Right lung (tissue), 2 donors: ENCODE measurements at regions not wholly inside any gene's neighbourhood (a gene's known extent, or its start where the extent isn't known, plus 50 kb on each side); places are given as distances from the start of the nearest gene placed in this dataset.

Experiments used
- DNase-seq, 2 donors: peaks; one replicate each; pipeline ENCODE4 v3.0.0-alpha.2; 2013

DNA sequence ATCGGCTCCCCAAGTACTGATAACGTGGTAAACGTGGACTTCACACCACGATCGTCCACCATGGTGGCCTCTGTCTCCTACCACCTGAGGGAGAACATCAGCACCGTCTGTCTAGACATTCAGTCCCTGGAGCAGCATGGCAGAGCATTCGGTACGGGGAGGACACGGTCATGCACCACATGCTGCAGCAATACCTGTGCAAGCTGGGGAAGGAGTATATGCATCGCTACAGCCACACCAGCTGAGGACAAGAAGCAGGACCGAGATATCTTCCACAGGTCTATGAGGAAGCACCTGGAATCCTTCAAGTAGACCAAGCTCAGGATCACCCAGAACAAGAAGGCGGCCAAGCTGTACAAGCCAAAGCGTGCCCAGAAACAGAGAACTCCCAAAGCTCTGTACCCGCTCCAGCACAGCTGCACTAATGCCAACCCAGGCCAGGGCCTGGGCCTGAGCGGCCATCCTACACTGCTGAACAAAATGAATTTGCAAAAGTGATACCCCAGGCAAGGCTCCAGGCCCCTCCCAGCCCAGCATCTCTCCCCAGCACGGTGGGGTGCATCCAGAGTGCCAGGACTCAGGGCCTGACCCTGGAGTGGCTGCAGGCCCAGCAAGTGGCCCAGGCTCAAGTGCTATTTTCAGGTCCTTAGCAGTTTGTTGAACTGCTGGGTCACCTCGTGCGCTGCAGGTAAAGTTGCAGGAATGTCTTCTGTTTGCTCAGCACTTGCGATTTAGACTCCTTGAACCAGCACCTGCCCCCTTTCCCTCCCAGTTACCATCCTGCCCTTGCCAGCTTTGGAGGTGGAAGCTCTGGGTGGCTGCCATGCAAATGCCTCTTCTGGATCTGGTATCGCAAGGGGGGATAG, 119.3 kb upstream of the SERPIND1 start:
- DNase-seq: peak; percentile 43 to 51

- no peak for DNase-seq
Measured at GRCh38 chr22:20655623-20656022, 118.3 kb upstream of the SERPIND1 start.

DNA sequence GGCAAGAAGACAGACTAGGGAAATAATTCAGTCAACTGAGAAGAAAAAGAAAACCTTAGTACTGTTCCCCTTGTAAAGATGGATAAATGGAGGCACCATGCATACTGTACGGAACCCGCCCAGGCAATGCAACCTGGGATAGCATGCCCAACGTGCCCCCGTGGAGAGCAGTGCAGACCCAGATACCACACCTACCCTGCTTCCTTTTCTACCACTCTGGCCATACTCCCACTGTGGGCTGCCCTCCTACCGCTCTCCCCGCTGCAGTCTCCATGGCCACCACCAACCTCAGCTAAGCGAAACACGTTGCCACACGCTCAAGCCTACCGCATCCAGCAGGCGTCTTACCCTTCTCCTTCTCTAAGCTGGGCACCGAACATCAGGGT, 117.4 kb upstream of the SERPIND1 start:
- DNase-seq: no peak

GRCh38 chr22:20656902-20657836, 116.7 kb upstream of the SERPIND1 start:
- DNase-seq: no peak
